ENCODE measurements at regions not wholly inside any gene's neighbourhood (a gene's known extent, or its start where the extent isn't known, plus 50 kb on each side); places are given as distances from the start of the nearest gene placed in this dataset.

DNA sequence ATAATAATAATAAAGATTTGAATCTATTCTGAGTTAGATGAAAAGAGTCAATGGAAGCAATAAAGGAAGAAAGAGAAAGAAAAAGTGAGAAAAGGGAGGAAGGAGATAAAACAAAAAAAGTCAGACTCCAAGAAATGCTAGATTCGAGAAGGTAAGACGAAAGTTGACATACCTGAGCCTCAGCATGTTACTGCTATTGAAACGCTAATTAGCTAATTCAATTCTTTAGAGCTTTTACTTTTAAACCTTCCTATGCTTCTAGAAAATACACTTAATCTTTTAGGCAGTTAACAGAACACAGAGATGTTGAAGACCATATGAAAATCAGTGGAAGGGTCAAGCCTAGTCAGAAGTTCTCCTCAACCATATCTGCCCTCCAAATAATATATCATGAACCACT, 337.2 kb upstream of the ROBO2 start:
- TF ChIP-seq, protein P1, sequence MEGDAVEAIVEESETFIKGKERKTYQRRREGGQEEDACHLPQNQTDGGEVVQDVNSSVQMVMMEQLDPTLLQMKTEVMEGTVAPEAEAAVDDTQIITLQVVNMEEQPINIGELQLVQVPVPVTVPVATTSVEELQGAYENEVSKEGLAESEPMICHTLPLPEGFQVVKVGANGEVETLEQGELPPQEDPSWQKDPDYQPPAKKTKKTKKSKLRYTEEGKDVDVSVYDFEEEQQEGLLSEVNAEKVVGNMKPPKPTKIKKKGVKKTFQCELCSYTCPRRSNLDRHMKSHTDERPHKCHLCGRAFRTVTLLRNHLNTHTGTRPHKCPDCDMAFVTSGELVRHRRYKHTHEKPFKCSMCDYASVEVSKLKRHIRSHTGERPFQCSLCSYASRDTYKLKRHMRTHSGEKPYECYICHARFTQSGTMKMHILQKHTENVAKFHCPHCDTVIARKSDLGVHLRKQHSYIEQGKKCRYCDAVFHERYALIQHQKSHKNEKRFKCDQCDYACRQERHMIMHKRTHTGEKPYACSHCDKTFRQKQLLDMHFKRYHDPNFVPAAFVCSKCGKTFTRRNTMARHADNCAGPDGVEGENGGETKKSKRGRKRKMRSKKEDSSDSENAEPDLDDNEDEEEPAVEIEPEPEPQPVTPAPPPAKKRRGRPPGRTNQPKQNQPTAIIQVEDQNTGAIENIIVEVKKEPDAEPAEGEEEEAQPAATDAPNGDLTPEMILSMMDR (IDR thresholded peaks at IDR 0.05 in 2 of 3, conservative IDR thresholded peaks at IDR 0.05 in 1 of 3; ENCODE audit: control insufficient read depth in 2 of 3, extremely low read depth in 1 of 3, insufficient read depth in 1 of 3, low read depth in 3 of 3, low read length in 3 of 3): no peak
- TF ChIP-seq RAD51 (IDR thresholded peaks at IDR 0.05) (no peak), NRF1 (conservative IDR thresholded peaks at IDR 0.05; ENCODE audit: low read depth, low read length) (no peak), SUZ12 (IDR thresholded peaks at IDR 0.05; ENCODE audit: unreplicated experiment) (no peak), CHD2 (IDR thresholded peaks at IDR 0.05; ENCODE audit: borderline replicate concordance, low read depth, low read length) (no peak), HDAC2 (IDR thresholded peaks at IDR 0.05) (no peak), ZNF217 (IDR thresholded peaks at IDR 0.05) (no peak), BHLHE40 (IDR thresholded peaks at IDR 0.05; ENCODE audit: borderline replicate concordance in 1 of 2, low read depth in 2 of 2, low read length in 1 of 2) (no peak), MYC (IDR thresholded peaks at IDR 0.05; ENCODE audit: insufficient read depth, insufficient read length, insufficient replicate concordance, low read length, severe bottlenecking) (no peak), POLR2AphosphoS2 (IDR thresholded peaks at IDR 0.05; ENCODE audit: low read depth, low read length) (no peak), CREB1 (IDR thresholded peaks at IDR 0.05; ENCODE audit: low read depth) (no peak), POLR2AphosphoS5 (IDR thresholded peaks at IDR 0.05; ENCODE audit: low read length) (no peak)
- TF ChIP-seq, protein P2, sequence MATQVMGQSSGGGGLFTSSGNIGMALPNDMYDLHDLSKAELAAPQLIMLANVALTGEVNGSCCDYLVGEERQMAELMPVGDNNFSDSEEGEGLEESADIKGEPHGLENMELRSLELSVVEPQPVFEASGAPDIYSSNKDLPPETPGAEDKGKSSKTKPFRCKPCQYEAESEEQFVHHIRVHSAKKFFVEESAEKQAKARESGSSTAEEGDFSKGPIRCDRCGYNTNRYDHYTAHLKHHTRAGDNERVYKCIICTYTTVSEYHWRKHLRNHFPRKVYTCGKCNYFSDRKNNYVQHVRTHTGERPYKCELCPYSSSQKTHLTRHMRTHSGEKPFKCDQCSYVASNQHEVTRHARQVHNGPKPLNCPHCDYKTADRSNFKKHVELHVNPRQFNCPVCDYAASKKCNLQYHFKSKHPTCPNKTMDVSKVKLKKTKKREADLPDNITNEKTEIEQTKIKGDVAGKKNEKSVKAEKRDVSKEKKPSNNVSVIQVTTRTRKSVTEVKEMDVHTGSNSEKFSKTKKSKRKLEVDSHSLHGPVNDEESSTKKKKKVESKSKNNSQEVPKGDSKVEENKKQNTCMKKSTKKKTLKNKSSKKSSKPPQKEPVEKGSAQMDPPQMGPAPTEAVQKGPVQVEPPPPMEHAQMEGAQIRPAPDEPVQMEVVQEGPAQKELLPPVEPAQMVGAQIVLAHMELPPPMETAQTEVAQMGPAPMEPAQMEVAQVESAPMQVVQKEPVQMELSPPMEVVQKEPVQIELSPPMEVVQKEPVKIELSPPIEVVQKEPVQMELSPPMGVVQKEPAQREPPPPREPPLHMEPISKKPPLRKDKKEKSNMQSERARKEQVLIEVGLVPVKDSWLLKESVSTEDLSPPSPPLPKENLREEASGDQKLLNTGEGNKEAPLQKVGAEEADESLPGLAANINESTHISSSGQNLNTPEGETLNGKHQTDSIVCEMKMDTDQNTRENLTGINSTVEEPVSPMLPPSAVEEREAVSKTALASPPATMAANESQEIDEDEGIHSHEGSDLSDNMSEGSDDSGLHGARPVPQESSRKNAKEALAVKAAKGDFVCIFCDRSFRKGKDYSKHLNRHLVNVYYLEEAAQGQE (IDR thresholded peaks at IDR 0.05; ENCODE audit: low read depth, low read length): no peak
